Osteoblast (primary cell): ENCODE measurements at regions not wholly inside any gene's neighbourhood (a gene's known extent, or its start where the extent isn't known, plus 50 kb on each side); places are given as distances from the start of the nearest gene placed in this dataset.

Experiments used
- DNase-seq: peaks from one replicate; pipeline ENCODE4 v3.0.0; 2011; ENCODE audit warnings: low spot score, mixed read lengths; ENCODE audit not compliant: insufficient read length; ENCODE audit errors: missing footprints
- H2AFZ ChIP-seq: 2 replicates; pipeline ENCODE4 v1.6.0; 2011; ENCODE audit warnings: mild to moderate bottlenecking, low read length
- H3K27ac ChIP-seq: 2 replicates; pipeline ENCODE4 v1.5.1; 2011; ENCODE audit warnings: mild to moderate bottlenecking, low read depth, low read length, moderate library complexity
- H3K27me3 ChIP-seq: 2 replicates; pipeline ENCODE4 v1.6.0; 2012; ENCODE audit warnings: mild to moderate bottlenecking, control low read depth, inconsistent platforms, low read length, moderate library complexity; ENCODE audit not compliant: insufficient read depth
- H3K36me3 ChIP-seq: 2 replicates; pipeline ENCODE4 v1.5.1; 2011; ENCODE audit warnings: mild to moderate bottlenecking, low read length, control low read depth, moderate library complexity; ENCODE audit not compliant: insufficient read depth
- H3K4me1 ChIP-seq: 2 replicates; pipeline ENCODE4 v1.5.1; 2011; ENCODE audit warnings: mild to moderate bottlenecking, low read length, control low read depth, moderate library complexity; ENCODE audit not compliant: insufficient read depth
- H3K4me2 ChIP-seq: 2 replicates; pipeline ENCODE4 v1.6.0; 2011; ENCODE audit warnings: mild to moderate bottlenecking, low read length; ENCODE audit not compliant: insufficient read depth
- H3K4me3 ChIP-seq: fragments of 200-600 bp; sonication (generic); 3 replicates; pipeline ENCODE4 v1.5.1; 2012; ENCODE audit warnings: mild to moderate bottlenecking, low read length, inconsistent platforms; ENCODE audit not compliant: insufficient read depth
- H3K79me2 ChIP-seq: 2 replicates; pipeline ENCODE4 v1.6.0; 2012; ENCODE audit warnings: mild to moderate bottlenecking, low read length, control low read depth, inconsistent platforms; ENCODE audit not compliant: insufficient read depth
- H3K9me3 ChIP-seq: 2 replicates; pipeline ENCODE4 v1.5.1; 2011; ENCODE audit warnings: low read depth, low read length, control low read depth
- H4K20me1 ChIP-seq: 2 replicates; pipeline ENCODE4 v1.6.0; 2012; ENCODE audit warnings: mild to moderate bottlenecking, low read length, control low read depth; ENCODE audit not compliant: insufficient read depth
- TF ChIP-seq, protein P1 (sequence below): IDR thresholded peaks from 2 replicates; pipeline ENCODE4 v1.5.1; 2011; ENCODE audit warnings: mild to moderate bottlenecking, low read depth, low read length, moderate library complexity; ENCODE audit errors: extremely low read depth

GRCh38 chr5:17831279-17831678 lies 197.0 kb downstream of the TAF11L14 start:
- Histone ChIP-seq H3K4me1 (no peaks in the 10 kb centered on the region), H3K79me2 (no peaks in the 10 kb centered on the region), H3K27me3 (no peaks in the 10 kb centered on the region), H3K36me3 (no peaks in the 10 kb centered on the region), H2AFZ (no peak overlapping the region), H3K4me2 (no peak overlapping the region), H3K4me3 (no peak overlapping the region), H4K20me1 (no peaks in the 10 kb centered on the region), H3K27ac (no peak overlapping the region), H3K9me3 (no peaks in the 10 kb centered on the region)
- TF ChIP-seq, protein P1, sequence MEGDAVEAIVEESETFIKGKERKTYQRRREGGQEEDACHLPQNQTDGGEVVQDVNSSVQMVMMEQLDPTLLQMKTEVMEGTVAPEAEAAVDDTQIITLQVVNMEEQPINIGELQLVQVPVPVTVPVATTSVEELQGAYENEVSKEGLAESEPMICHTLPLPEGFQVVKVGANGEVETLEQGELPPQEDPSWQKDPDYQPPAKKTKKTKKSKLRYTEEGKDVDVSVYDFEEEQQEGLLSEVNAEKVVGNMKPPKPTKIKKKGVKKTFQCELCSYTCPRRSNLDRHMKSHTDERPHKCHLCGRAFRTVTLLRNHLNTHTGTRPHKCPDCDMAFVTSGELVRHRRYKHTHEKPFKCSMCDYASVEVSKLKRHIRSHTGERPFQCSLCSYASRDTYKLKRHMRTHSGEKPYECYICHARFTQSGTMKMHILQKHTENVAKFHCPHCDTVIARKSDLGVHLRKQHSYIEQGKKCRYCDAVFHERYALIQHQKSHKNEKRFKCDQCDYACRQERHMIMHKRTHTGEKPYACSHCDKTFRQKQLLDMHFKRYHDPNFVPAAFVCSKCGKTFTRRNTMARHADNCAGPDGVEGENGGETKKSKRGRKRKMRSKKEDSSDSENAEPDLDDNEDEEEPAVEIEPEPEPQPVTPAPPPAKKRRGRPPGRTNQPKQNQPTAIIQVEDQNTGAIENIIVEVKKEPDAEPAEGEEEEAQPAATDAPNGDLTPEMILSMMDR: no peak
- DNase-seq: no peak

DNA sequence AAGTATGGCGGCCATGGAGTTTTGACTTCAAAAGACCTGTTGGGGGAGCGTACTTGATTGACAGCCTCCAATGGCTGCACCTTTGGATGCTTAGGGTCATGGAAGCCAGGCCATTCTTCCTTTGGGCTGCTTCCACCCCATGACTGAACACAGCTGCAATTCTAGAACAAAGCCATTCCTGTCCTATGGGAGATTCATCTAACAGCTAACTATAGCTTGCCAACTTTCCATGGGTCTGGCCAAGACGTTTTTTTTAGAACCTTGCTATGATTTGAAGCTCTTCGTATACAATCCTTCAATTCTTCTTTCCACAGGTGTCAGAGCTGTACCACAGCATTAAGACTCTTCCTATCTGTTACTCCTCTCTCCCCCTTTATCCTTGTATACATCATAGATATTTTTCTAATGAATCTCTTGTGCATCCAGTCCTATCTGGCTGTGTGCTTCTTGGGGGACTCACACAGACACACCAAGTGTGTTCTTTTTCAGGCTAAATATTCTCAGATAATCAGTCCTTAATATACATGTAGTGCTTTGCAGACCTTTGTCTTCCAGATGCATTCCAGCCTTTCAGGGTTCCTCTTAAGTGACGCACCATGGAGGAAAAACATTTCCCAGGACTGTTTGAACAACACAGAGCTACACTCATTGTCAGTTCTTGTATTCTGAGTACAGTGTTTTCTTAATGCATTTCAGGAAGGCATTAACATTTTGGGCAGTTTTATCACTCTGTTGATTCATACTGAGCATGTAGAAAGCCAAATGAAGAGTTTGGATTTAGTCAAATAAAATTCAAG lies 198.9 kb downstream of the TAF11L14 start:
- no peaks in the 10 kb centered on the region for H3K9me3 ChIP-seq
- DNase-seq: no peak
- H3K4me2 ChIP-seq: no peak overlapping the region
- H2AFZ ChIP-seq: no peak overlapping the region
- H3K4me3 ChIP-seq: no peak overlapping the region
- H3K27ac ChIP-seq: peak overlapping the region; percentile 3
- no peaks in the 10 kb centered on the region for H3K79me2 ChIP-seq
- H3K36me3 ChIP-seq: no peaks in the 10 kb centered on the region
- no peaks in the 10 kb centered on the region for H3K4me1 ChIP-seq
- no peaks in the 10 kb centered on the region for H4K20me1 ChIP-seq
- TF ChIP-seq, protein P1: no peak
- H3K27me3 ChIP-seq: no peaks in the 10 kb centered on the region

GRCh38 chr5:17837757-17838156 lies 203.5 kb downstream of the TAF11L14 start:
- Histone ChIP-seq H3K27ac (no peak overlapping the region), H3K79me2 (no peaks in the 10 kb centered on the region), H4K20me1 (no peaks in the 10 kb centered on the region), H3K36me3 (no peaks in the 10 kb centered on the region), H3K4me2 (no peak overlapping the region), H2AFZ (no peak overlapping the region), H3K9me3 (no peaks in the 10 kb centered on the region), H3K4me3 (no peak overlapping the region), H3K4me1 (no peaks in the 10 kb centered on the region), H3K27me3 (no peaks in the 10 kb centered on the region)
- TF ChIP-seq, protein P1: no peak
- DNase-seq: no peak

DNA sequence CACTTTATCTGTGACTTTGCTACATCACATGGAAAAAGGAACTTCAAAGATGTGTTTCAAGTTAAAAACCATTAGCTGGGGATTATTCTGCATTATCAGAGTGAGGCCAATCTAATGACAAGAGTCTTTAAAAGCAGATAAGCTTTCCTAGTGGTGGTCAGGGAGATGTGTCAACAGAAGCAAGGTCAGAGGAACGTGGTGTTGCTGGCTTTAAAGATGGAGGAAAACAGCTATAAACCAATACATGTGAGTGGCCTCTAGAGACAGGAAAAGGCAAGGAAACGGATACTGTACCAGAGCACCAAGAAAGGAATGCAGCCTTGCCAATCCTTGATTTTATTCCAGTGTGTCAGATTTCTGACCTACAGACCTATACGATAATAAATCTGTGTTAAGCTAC lies 204.2 kb downstream of the TAF11L14 start:
- H3K79me2 ChIP-seq: no peaks in the 10 kb centered on the region
- no peak overlapping the region for H3K27ac ChIP-seq
- H3K4me2 ChIP-seq: no peak overlapping the region
- H3K9me3 ChIP-seq: no peaks in the 10 kb centered on the region
- DNase-seq: no peak
- H2AFZ ChIP-seq: no peak overlapping the region
- TF ChIP-seq, protein P1: no peak
- H3K27me3 ChIP-seq: no peaks in the 10 kb centered on the region
- no peaks in the 10 kb centered on the region for H4K20me1 ChIP-seq
- H3K4me3 ChIP-seq: no peak overlapping the region
- no peaks in the 10 kb centered on the region for H3K4me1 ChIP-seq
- no peaks in the 10 kb centered on the region for H3K36me3 ChIP-seq
